Uterus (tissue), 2 donors: ENCODE measurements at regions not wholly inside any gene's neighbourhood (a gene's known extent, or its start where the extent isn't known, plus 50 kb on each side); places are given as distances from the start of the nearest gene placed in this dataset.

ENCODE experiments used
- CTCF ChIP-seq, 4 experiments: fragments of 200-600 bp in 2 of 4; fragments of 450-650 bp in 2 of 4; sonication (generic) in 2 of 4; IDR thresholded peaks; one replicate each; pipeline ENCODE4 v1.5.1; 2016 to 2019; ENCODE audit warnings: antibody characterized with exemption in 4 of 4, mild to moderate bottlenecking in 2 of 4, moderate library complexity in 1 of 4
- POLR2A ChIP-seq, 2 donors: fragments of 450-650 bp; IDR thresholded peaks; one replicate each; pipeline ENCODE4 v1.6.1; 2016; ENCODE audit warnings: antibody characterized with exemption in 2 of 2, mild to moderate bottlenecking in 1 of 2, moderate library complexity in 1 of 2

- TF ChIP-seq CTCF (IDR thresholded peaks at IDR 0.05), result no peak
- TF ChIP-seq POLR2A (IDR thresholded peaks at IDR 0.05), result no peak
Observed at GRCh38 chr1:79082233-79082632, 75.7 kb upstream of the ADGRL4 start.
